Muscle of back (tissue), 3 donors: ENCODE measurements at regions not wholly inside any gene's neighbourhood (a gene's known extent, or its start where the extent isn't known, plus 50 kb on each side); places are given as distances from the start of the nearest gene placed in this dataset.
"Not testable (repeated sequence)": the region's sequence is repeated elsewhere in the genome, so short reads cannot be mapped to it uniquely, and the experiment has no call there.

Experiments used
- DNase-seq, 3 donors: peaks; one replicate each; pipeline versions ENCODE4 v3.0.0 to v3.0.0-alpha.2; 2013

- DNase-seq: no peak
Measured at GRCh38 chr7:153084278-153084677, 324.7 kb downstream of the ACTR3B start.

- no peak for DNase-seq
Measured at GRCh38 chr7:153087498-153087897, 327.9 kb downstream of the ACTR3B start.

GRCh38 chr7:153088601-153089000 is 329.0 kb downstream of the ACTR3B start:
- no peak for DNase-seq

GRCh38 chr7:153090209-153090608 is 330.7 kb downstream of the ACTR3B start:
- no peak for DNase-seq

- peak in 1 of 3 donors; percentile 2 for DNase-seq
Measured at GRCh38 chr7:153090764-153091163, 331.2 kb downstream of the ACTR3B start.

- DNase-seq: no peak
Measured at GRCh38 chr7:153091477-153091876, 331.9 kb downstream of the ACTR3B start.

- no peak for DNase-seq
Measured at GRCh38 chr7:153097511-153098201, 338.1 kb downstream of the ACTR3B start.

- no peak for DNase-seq
Measured at GRCh38 chr7:153099235-153099634, 339.7 kb downstream of the ACTR3B start.

- DNase-seq: no peak
Measured at GRCh38 chr7:153100691-153101237, 341.2 kb downstream of the ACTR3B start.

GRCh38 chr7:153103202-153103601 is 343.6 kb downstream of the ACTR3B start:
- no peak for DNase-seq

GRCh38 chr7:153107826-153108225 is 348.3 kb downstream of the ACTR3B start:
- DNase-seq: no peak

GRCh38 chr7:153109566-153109965 is 350.0 kb downstream of the ACTR3B start:
- no peak for DNase-seq

- DNase-seq: no peak
Measured at GRCh38 chr7:153110606-153111005, 351.1 kb downstream of the ACTR3B start.

- DNase-seq: not testable (repeated sequence)
Measured at GRCh38 chr7:153122255-153122654, 362.7 kb downstream of the ACTR3B start.

GRCh38 chr7:153130052-153130451 is 370.5 kb downstream of the ACTR3B start:
- no peak for DNase-seq

- no peak for DNase-seq
Measured at GRCh38 chr7:153151766-153152165, 392.2 kb downstream of the ACTR3B start.

- DNase-seq: no peak
Measured at GRCh38 chr7:153152801-153153422, 393.4 kb downstream of the ACTR3B start.

- DNase-seq: no peak
Measured at GRCh38 chr7:153158149-153158548, 398.6 kb downstream of the ACTR3B start.

GRCh38 chr7:153170287-153170686 is 410.7 kb downstream of the ACTR3B start:
- no peak for DNase-seq

GRCh38 chr7:153185936-153186335 is 426.4 kb downstream of the ACTR3B start:
- DNase-seq: no peak

- no peak for DNase-seq
Measured at GRCh38 chr7:153188161-153188560, 428.6 kb downstream of the ACTR3B start.

- DNase-seq: no peak
Measured at GRCh38 chr7:153188630-153189029, 429.1 kb downstream of the ACTR3B start.

- peak in 1 of 3 donors; percentile 4 for DNase-seq
Measured at GRCh38 chr7:153190452-153190851, 430.9 kb downstream of the ACTR3B start.
